DMS114 treated with DMSO at 0.1 percent for 48 hours (cell line): ENCODE measurements at regions not wholly inside any gene's neighbourhood (a gene's known extent, or its start where the extent isn't known, plus 50 kb on each side); places are given as distances from the start of the nearest gene placed in this dataset.

Experiments used
- DNase-seq: peaks from one replicate; lab custom pipeline; 2025; ENCODE audit not compliant: unreplicated experiment; lab: John Stamatoyannopoulos, UW

DNA sequence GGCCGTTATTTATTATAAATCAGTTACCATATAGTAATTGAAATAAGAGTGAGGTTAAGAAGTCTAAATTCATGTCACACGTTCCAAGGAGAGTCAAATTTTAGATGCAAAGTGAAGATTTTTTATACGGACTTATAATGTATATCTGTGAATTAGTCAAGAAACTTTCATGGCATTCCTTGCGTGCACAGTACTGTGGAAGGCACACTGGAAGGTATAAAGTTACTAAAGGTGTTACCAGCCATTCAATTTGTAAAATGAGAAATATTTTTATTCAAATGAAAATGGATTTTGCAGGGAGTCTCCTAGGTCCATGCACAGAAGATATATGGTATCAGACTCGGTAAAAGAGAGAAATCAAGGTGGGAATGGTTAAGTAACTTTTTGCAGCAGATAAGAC lies 408.1 kb upstream of the CTNND2 start:
- no peak for DNase-seq

- DNase-seq: no peak
Observed at GRCh38 chr5:12294151-12294550, 389.9 kb upstream of the CTNND2 start.

DNA sequence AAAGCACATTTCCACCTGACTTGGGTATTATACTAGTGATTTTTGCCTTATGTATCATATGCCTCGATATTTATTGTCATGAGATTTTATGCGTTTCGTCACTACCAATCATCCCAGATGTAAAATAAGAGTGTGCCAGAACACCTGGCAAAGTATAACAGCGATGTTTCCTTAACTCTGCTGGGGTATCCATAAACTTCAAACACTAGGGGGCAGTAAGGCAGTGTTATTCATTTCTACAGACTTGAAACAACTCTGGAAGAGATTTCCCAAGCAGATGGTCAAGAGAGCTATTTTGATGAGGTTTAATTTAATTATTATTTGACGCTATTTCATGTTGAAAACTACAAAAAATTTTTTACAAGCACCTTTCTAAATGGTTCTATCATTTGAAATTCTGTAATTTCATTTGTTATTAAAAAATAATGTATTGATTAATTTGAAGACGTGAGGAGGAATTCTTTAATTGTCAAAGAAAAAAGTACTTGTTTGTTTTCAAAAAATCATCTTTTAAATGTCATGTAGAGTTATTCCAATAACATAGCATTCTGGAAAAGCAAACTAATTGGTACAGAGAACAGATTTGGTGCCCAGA lies 388.5 kb upstream of the CTNND2 start:
- DNase-seq: no peak

DNA sequence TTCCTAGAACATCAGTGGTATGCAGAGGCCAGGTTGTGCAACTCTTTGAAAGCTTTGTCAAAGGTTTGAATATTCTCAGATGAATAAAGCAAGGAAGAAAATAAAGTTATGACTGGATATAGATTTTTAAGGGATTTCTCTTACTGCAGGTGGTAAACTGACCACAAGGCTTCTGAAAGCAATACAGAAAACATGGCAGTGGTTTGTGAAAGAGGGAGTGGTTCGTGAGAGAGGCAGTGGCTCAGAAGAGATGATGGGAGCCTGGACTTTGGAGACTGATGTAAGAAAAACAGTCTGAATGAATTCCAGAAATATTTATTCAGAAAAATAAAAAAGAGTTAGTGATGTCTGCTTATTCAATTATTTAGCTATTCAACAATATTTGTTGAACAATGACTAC lies 380.4 kb upstream of the CTNND2 start:
- no peak for DNase-seq

- DNase-seq: no peak
Observed at GRCh38 chr5:12277504-12278192, 373.4 kb upstream of the CTNND2 start.

- no peak for DNase-seq
Observed at GRCh38 chr5:12274236-12274635, 370.0 kb upstream of the CTNND2 start.

- DNase-seq: no peak
Observed at GRCh38 chr5:12272389-12272788, 368.1 kb upstream of the CTNND2 start.

DNA sequence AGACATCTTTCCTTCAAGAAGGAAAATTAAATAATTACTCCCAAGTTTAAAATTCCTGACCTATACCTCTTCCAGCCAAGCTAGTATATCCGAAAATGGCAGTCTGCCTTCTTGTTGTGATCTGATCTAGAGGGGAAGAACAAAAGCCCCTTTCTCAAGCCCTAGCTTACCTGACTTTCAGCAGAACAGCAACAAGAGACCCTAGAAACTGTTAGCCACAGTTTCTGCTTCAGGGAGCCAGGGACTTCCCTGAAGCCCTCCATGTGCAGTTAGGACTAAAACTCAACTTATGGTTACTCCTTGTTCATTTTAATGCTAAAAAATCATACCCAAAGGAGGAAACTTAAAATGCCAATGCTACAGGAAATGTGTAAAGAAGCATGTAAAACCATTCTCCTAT lies 366.7 kb upstream of the CTNND2 start:
- DNase-seq: no peak

GRCh38 chr5:12269164-12269563 lies 364.9 kb upstream of the CTNND2 start:
- DNase-seq: no peak

DNA sequence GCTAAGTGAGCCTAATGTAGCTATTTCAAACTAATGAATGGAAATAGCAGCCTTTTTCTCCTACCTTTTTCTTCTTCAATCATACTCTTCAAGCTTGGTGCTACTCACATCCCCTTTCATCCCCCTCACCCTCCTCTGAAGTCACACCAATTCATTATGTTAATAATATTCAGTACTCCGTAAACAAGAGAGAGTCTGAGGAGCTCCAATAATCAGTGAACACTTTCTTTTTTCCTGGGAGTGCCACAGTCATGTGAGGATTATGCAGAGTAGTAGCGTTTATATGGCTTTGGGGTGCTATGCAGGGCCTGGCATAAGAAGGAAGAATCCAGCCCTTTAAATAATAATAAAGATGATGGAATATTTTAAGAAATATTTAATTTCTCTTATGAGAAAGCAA lies 354.3 kb upstream of the CTNND2 start:
- DNase-seq: no peak

- DNase-seq: no peak
Observed at GRCh38 chr5:12250454-12250853, 346.2 kb upstream of the CTNND2 start.

DNA sequence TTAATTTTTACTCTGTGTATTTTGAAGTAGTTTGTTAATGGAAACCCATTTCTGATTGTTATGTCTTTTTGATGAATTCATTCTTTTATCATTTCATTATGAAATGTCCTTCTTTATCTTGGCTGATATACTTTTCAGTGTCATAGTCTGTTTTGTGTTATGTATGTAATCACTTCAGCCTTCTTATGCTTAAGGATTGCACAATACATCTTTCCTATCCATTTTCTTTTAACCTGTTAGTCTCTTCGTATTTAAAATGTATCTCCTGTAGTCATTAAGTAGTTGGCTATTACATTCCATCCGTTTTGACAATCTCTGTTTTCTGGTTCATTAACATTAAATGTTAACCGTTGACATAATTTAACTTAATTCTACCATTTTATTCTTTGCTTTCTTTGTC lies 344.6 kb upstream of the CTNND2 start:
- no peak for DNase-seq

- no peak for DNase-seq
Observed at GRCh38 chr5:12246036-12246435, 341.8 kb upstream of the CTNND2 start.

DNA sequence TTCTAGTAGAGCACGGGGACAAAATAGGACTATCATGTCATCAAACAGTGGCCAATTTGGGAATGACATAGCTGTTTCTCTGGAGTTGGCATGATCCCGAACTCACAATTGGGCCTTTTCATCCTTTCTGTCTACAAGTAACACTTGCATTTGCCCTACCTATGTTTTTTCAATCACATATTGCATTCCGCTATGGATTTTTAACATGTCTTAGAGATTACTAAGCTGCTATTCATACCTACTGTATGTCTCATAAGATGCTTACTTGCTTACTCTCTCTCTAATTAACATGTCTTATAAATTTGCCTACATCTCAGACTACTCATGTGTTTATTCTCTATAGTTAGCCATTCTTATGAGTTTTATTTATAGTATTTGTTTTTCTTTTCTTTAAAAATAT lies 341.2 kb upstream of the CTNND2 start:
- DNase-seq: no peak

DNA sequence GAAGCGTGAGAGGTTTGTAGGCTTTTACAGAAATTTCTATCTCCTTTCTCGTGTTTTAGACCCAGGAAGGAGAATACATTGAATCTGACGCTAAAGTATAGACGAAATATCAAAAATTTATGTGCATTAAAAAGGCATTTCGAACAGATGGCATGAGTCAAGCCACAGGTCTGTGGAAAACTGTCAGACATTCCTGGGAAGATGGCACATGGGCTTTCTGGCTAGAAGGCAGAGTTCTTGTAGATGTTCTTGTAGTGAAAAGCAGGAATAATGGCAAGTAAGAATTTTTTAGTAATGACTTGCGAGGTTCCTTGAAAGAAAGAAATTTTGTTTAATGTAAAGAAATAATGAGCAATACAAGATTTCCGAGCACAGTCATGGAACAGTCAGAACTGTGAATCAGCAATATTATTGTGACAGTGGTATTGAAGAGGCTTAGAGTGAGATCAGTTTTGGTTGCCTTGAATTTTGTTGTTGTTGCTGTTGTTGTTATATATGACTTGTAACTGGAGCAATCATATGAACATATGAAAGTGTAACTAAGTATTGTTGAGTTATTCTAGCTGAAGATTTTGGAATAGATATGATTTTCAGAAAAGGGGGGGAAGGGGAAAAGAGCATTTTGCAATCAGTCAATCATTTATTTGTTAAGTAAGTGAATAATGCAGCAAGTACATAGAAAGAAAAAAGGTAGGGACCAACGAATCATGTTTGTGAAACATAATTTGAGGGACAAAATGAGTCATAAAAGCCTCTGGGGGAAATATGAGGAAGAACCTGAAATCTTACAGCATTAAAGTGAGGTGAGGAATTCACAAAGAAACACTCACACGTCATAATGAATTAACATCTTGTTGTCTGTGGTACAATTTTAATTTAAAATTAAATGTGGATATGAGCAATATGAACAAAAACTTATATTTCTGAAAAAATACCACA lies 339.0 kb upstream of the CTNND2 start:
- no peak for DNase-seq

DNA sequence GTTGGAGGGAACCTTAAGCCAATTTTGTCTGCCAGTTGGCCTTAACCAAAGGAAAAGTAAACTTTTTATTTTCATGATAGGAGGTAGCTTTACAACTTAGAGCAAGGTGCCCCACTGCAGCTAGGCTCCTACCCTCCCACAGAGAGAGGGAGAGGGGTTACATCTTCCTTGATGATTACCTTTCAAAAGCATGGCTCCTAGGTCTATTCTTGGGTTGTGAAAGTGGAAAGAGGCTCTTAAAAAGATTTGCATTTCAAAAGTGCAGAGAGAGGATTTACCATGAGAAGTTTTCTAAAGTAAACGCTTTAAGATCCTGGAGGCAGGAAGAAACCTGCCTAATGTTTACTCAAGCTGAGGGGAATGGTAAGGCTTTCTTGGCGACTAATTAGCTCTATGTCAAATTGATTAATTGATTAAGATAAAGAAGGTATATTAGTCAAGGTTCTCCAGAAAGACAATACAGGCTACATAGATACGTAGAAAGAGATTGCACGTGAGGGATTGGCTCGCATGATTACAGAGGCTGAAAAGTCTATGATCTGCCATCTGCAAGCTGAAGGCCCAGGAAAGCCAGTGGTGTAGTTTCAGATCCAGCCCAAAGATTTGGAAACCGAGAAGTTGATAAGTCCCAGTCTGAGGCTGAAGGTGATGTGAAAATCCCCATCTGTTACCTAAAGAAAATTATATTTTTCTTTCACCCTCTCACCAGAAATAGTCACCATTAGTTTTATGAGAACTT lies 333.8 kb upstream of the CTNND2 start:
- DNase-seq: no peak

GRCh38 chr5:12230659-12231058 lies 326.4 kb upstream of the CTNND2 start:
- DNase-seq: no peak

DNA sequence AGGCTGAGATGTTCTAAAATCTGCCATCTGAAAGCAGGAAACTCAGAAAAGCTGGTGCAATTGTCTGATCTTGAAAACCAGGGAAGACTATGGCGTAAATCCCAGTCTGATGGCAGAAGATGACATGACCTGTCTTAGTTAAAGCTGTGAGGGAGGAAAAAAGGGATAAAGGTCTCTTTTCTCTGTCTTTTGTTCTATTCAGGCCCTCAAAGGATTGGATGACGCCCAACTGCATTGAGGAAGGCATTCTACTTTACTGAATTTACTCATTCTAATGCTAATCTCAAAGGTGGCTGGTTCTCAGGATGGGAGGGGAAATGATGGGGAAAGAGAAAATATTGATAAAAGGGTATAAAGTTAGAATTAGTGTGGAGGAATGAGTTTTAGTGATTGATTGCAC lies 312.8 kb upstream of the CTNND2 start:
- no peak for DNase-seq

DNA sequence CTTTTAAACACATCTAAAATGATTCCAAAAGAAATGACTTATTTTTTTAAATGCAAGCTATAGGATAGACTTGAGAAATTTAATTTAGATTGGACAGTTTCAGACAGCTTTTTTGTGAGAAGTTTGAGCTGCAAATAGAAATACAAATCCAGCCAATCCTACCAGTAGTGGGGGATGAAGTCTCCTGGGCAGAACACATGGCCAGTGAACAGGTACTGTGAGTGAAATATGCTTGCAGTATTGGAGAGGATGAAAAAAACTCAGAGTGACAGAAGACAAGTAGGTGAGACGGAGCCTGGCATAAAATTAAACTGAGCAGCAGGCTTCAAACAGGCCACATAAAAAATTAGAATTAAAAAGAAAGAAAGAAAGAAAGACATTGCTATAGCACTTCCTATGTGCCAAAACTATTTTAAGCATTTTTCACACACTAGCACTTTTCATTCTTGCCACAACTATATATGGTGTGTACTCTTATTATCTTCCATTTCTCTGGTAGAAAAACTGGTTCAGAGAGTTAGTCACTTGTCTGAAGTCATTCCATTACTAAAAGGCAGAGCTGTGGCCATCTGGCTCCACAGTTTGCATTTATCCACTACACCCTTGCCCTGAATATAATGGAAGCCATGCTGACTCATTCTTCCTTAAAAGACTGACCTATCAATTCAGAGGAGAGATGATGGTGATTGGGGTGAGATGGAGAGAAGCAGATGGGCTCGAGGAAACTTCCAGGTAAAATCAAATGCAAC lies 310.2 kb upstream of the CTNND2 start:
- DNase-seq: no peak

GRCh38 chr5:12208366-12209100 lies 304.3 kb upstream of the CTNND2 start:
- no peak for DNase-seq
